Neuronal stem cell (in vitro differentiated cells): ENCODE measurements at regions not wholly inside any gene's neighbourhood (a gene's known extent, or its start where the extent isn't known, plus 50 kb on each side); places are given as distances from the start of the nearest gene placed in this dataset.

ENCODE experiments used
- DNase-seq: peaks from one replicate; pipeline ENCODE4 v3.0.0-alpha.2; 2013; ENCODE audit warnings: low spot score
- H2AFZ ChIP-seq: one replicate; pipeline ENCODE4 v1.6.1; 2013; ENCODE audit warnings: mild to moderate bottlenecking, low read length, inconsistent platforms
- H2AK5ac ChIP-seq: 2 replicates; pipeline ENCODE4 v1.6.1; 2013; ENCODE audit warnings: low read depth, mild to moderate bottlenecking, inconsistent platforms, low read length, moderate library complexity, mixed read lengths
- H2BK120ac ChIP-seq: 2 replicates; pipeline ENCODE4 v1.6.1; 2013; ENCODE audit warnings: low read depth, mild to moderate bottlenecking, inconsistent platforms, low read length, moderate library complexity, mixed read lengths
- H2BK12ac ChIP-seq: one replicate; pipeline ENCODE4 v1.6.1; 2013; ENCODE audit warnings: low read length, inconsistent platforms
- H2BK15ac ChIP-seq: 2 replicates; pipeline ENCODE4 v1.6.1; 2013; ENCODE audit warnings: mild to moderate bottlenecking, low read length, inconsistent platforms, mixed read lengths
- H2BK5ac ChIP-seq: one replicate; pipeline ENCODE4 v1.6.1; 2013; ENCODE audit warnings: inconsistent platforms, mild to moderate bottlenecking, low read length, moderate library complexity
- H3K14ac ChIP-seq: one replicate; pipeline ENCODE4 v1.6.1; 2013; ENCODE audit warnings: low read length, inconsistent platforms
- H3K18ac ChIP-seq: 2 replicates; pipeline ENCODE4 v1.6.1; 2013; ENCODE audit warnings: low read length, inconsistent platforms
- H3K23ac ChIP-seq: 2 replicates; pipeline ENCODE4 v1.6.1; 2013; ENCODE audit warnings: low read depth, mild to moderate bottlenecking, mixed read lengths, low read length, inconsistent platforms; ENCODE audit not compliant: poor library complexity
- H3K27ac ChIP-seq: replicated peaks from 3 replicates; pipeline ENCODE4 v1.5.1; 2013; ENCODE audit warnings: low read length, inconsistent platforms
- H3K27me3 ChIP-seq, 3 experiments: 2 replicates each; pipeline ENCODE4 v1.6.1; 2013; ENCODE audit warnings: low read length in 3 of 3, mild to moderate bottlenecking in 2 of 3, inconsistent platforms in 1 of 3, low read depth in 1 of 3, mixed read lengths in 1 of 3, moderate library complexity in 1 of 3; ENCODE audit not compliant: control insufficient read depth in 3 of 3, insufficient read depth in 3 of 3
- H3K36me3 ChIP-seq, 2 donors: replicated peaks in 1 of 2; 2 replicates each; pipeline ENCODE4 v1.6.1; 2013; ENCODE audit warnings: low read length in 2 of 2; ENCODE audit not compliant: control insufficient read depth in 2 of 2, insufficient read depth in 2 of 2
- H3K4ac ChIP-seq: 2 replicates; pipeline ENCODE4 v1.6.1; 2013; ENCODE audit warnings: inconsistent platforms, mild to moderate bottlenecking, low read length, moderate library complexity
- H3K4me1 ChIP-seq, 2 donors: 1 replicate in 1 of 2; 2 replicates in 1 of 2; pipeline ENCODE4 v1.6.1; 2013; ENCODE audit warnings: low read length in 2 of 2, low read depth in 1 of 2; ENCODE audit not compliant: control insufficient read depth in 2 of 2, insufficient read depth in 1 of 2
- H3K4me2 ChIP-seq: one replicate; pipeline ENCODE4 v1.6.1; 2013; ENCODE audit warnings: mild to moderate bottlenecking, low read length, inconsistent platforms; ENCODE audit not compliant: insufficient read depth, poor library complexity, severe bottlenecking
- H3K4me3 ChIP-seq, 2 donors: 2 replicates each; pipeline ENCODE4 v1.5.1; 2013; ENCODE audit warnings: low read length in 2 of 2, mild to moderate bottlenecking in 2 of 2, inconsistent platforms in 1 of 2, moderate library complexity in 1 of 2
- H3K79me1 ChIP-seq: one replicate; pipeline ENCODE4 v1.6.1; 2013; ENCODE audit warnings: low read depth, mild to moderate bottlenecking, inconsistent platforms, low read length, moderate library complexity
- H3K9ac ChIP-seq: one replicate; pipeline ENCODE4 v1.6.1; 2013; ENCODE audit warnings: mild to moderate bottlenecking, low read depth, low read length, inconsistent platforms; ENCODE audit not compliant: poor library complexity
- H3K9me3 ChIP-seq, 2 donors: replicated peaks in 1 of 2; 2 replicates each; pipeline versions ENCODE3 to v1.6.1; 2013; ENCODE audit warnings: low read length in 2 of 2, mild to moderate bottlenecking in 2 of 2, inconsistent platforms in 1 of 2, low read depth in 1 of 2, mixed read lengths in 1 of 2, moderate library complexity in 1 of 2; ENCODE audit not compliant: control insufficient read depth in 2 of 2, insufficient read depth in 1 of 2
- H4K8ac ChIP-seq: one replicate; pipeline ENCODE4 v1.6.1; 2013; ENCODE audit warnings: low read depth, mild to moderate bottlenecking, inconsistent platforms, low read length, moderate library complexity
- H4K91ac ChIP-seq: one replicate; pipeline ENCODE4 v1.6.1; 2013; ENCODE audit warnings: low read length, low read depth, mild to moderate bottlenecking, inconsistent platforms; ENCODE audit not compliant: poor library complexity
- WGBS, 2 donors: extraction: QIAGEN DNeasy Blood & Tissue Kit; methylation state at CpG; one replicate each; pipeline ENCODE4 v1.1.7; 2013; ENCODE audit warnings: missing lambda C conversion rate in 2 of 2, mixed read lengths in 1 of 2; ENCODE audit not compliant: insufficient read length in 2 of 2, insufficient replicate concordance in 1 of 2; ENCODE audit errors: extremely low coverage in 2 of 2; 5-methylcytosine and 5-hydroxymethylcytosine counted together

DNA sequence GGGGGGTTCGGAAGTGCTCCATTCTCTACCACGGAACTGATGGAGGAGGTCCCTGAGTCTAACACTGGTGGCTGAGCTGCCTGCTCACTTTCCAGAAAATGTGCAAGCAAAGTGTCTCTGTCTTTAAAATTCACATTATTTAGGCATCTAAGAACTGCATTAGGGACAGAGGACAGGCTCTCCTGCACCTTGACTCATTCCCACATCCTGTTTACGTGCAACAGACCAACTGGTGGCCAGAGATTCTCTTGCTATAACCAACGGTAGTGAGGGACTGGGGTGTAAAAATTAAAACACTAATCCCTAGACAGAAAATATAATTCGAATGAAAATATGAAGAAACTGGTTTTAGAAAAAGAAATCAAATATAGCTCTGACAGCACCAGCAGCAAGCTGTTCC, 320.9 kb downstream of the IRX2 start:
- no peak overlapping the region for H3K9ac ChIP-seq
- no peak overlapping the region for H3K14ac ChIP-seq
- peaks cover 2 to 13% of the 10 kb centered on the region in 2 donors for H3K4me1 ChIP-seq
- no peak overlapping the region for H2AFZ ChIP-seq
- no peaks in the 10 kb centered on the region for H3K36me3 ChIP-seq
- no peak overlapping the region for H3K4ac ChIP-seq
- H3K4me3 ChIP-seq, result no peak overlapping the region
- DNase-seq, result no peak
- no peak overlapping the region for H3K18ac ChIP-seq
- H4K8ac ChIP-seq, result no peak overlapping the region
- H2BK120ac ChIP-seq, result no peak overlapping the region
- no peak overlapping the region for H2BK5ac ChIP-seq
- no peak overlapping the region for H2BK12ac ChIP-seq
- H3K79me1 ChIP-seq, result no peaks in the 10 kb centered on the region
- WGBS, 2 donors, result no CpG with 5 or more reads among the region's 5 CpGs
- no peak overlapping the region for H3K4me2 ChIP-seq
- H3K27ac ChIP-seq, result no peak overlapping the region
- no peak overlapping the region for H2AK5ac ChIP-seq
- H3K27me3 ChIP-seq, result no peaks in the 10 kb centered on the region
- H2BK15ac ChIP-seq, result no peak overlapping the region
- no peak overlapping the region for H4K91ac ChIP-seq
- no peak overlapping the region for H3K23ac ChIP-seq
- peaks cover 4 to 19% of the 10 kb centered on the region in 2 donors for H3K9me3 ChIP-seq

DNA sequence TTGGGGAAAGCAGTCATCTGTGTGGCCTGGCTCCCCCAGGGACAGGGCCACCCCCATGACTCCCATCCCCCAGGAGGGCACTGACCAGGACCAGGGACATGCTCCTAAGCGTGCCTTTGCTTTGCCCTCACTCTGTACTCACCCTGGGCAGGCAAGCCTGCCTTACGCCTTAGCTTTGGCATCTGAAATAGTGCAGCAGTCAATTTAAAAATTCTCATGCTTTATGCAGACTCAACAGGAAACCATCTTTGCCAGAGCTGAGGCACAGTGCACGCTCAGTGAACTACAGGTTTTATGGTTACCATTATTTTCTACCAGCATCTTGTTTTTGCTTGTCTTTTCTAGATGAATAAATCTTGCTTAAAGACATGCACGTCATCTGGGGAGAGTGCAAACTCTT, 323.5 kb downstream of the IRX2 start:
- H3K36me3 ChIP-seq, result no peaks in the 10 kb centered on the region
- no peak overlapping the region for H2AK5ac ChIP-seq
- no peak overlapping the region for H3K4ac ChIP-seq
- H2BK12ac ChIP-seq, result no peak overlapping the region
- H3K9me3 ChIP-seq, result peaks cover 6 to 30% of the 10 kb centered on the region in 2 donors
- H3K27me3 ChIP-seq, result no peaks in the 10 kb centered on the region
- H3K79me1 ChIP-seq, result no peaks in the 10 kb centered on the region
- H3K18ac ChIP-seq, result no peak overlapping the region
- no peak overlapping the region for H2BK5ac ChIP-seq
- H3K23ac ChIP-seq, result no peak overlapping the region
- no peak overlapping the region for H3K9ac ChIP-seq
- no peak overlapping the region for H3K4me2 ChIP-seq
- H3K4me3 ChIP-seq, result no peak overlapping the region
- H4K91ac ChIP-seq, result no peak overlapping the region
- no peak overlapping the region for H3K14ac ChIP-seq
- H3K27ac ChIP-seq, result no peak overlapping the region
- no CpG with 5 or more reads among the region's 4 CpGs for WGBS, 2 donors
- H2BK120ac ChIP-seq, result no peak overlapping the region
- H4K8ac ChIP-seq, result no peak overlapping the region
- H2AFZ ChIP-seq, result peak overlapping the region; percentile 41
- no peak for DNase-seq
- peaks cover 2 to 12% of the 10 kb centered on the region in 2 donors for H3K4me1 ChIP-seq
- H2BK15ac ChIP-seq, result no peak overlapping the region

DNA sequence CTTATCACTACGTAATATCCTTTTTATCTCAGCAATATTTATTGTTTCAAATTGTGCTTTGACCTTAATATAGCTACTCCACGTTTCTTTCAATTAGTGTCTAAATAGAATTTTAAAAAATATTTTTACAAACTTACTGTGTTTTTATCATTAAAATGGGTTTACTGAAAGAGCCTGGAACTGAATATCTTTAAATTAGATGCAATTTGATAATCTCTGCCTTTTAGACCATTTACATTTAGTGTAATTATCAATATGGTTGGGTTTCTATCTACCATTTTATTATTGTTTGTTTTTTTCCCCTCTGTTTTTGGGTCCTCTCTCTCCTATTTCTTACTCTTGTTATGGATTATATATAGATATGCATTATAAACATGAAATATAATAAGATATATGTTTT, 327.8 kb downstream of the IRX2 start:
- no peaks in the 10 kb centered on the region for H3K36me3 ChIP-seq
- peaks cover 3 to 21% of the 10 kb centered on the region in 2 donors for H3K9me3 ChIP-seq
- H3K23ac ChIP-seq, result no peak overlapping the region
- H2BK15ac ChIP-seq, result no peak overlapping the region
- no peak overlapping the region for H2AK5ac ChIP-seq
- H4K91ac ChIP-seq, result no peak overlapping the region
- DNase-seq, result no peak
- H4K8ac ChIP-seq, result no peak overlapping the region
- no peak overlapping the region for H3K27ac ChIP-seq
- H2AFZ ChIP-seq, result no peak overlapping the region
- H3K9ac ChIP-seq, result no peak overlapping the region
- no peak overlapping the region for H3K4ac ChIP-seq
- H3K18ac ChIP-seq, result no peak overlapping the region
- no peak overlapping the region for H2BK12ac ChIP-seq
- no peaks in the 10 kb centered on the region for H3K79me1 ChIP-seq
- H3K4me2 ChIP-seq, result no peak overlapping the region
- no peaks in the 10 kb centered on the region for H3K27me3 ChIP-seq
- H3K14ac ChIP-seq, result no peak overlapping the region
- no CpG with 5 or more reads among the region's 2 CpGs for WGBS, 2 donors
- H2BK120ac ChIP-seq, result no peak overlapping the region
- no peaks in the 10 kb centered on the region for H3K4me1 ChIP-seq
- no peak overlapping the region for H3K4me3 ChIP-seq
- no peak overlapping the region for H2BK5ac ChIP-seq

DNA sequence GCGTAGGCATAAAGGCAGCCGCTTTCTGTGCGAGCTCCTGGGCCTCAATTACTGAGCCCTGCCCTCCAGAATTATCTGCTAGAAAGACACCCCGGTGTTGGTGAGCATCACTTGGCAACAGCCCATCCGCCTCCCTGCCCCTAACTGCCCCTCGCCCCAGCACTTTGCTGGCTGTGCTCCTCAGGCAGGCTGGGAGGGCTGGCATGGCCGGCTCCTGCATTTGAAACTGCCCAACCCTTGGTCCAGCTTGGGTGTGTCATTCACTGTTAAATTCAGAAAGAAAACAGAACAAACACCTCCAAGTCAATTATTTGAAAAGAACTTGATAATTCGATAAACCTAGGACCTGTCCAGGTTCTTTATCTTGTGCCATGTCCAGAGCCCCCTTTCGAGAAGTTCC, 334.2 kb downstream of the IRX2 start:
- Histone ChIP-seq H3K18ac (no peak overlapping the region), H3K36me3 (no peaks in the 10 kb centered on the region), H3K14ac (no peak overlapping the region), H2BK120ac (no peak overlapping the region), H3K4me2 (no peak overlapping the region), H3K23ac (no peak overlapping the region), H2BK15ac (no peak overlapping the region), H2AFZ (no peak overlapping the region), H4K91ac (no peak overlapping the region), H2AK5ac (no peak overlapping the region), H3K4me3 (no peak overlapping the region), H4K8ac (no peak overlapping the region), H2BK12ac (no peak overlapping the region), H3K4ac (no peak overlapping the region), H3K27ac (no peak overlapping the region), H2BK5ac (no peak overlapping the region), H3K9ac (no peak overlapping the region), H3K4me1 (no peaks in the 10 kb centered on the region), H3K9me3 (peaks cover 2 to 11% of the 10 kb centered on the region in 2 donors), H3K79me1 (no peaks in the 10 kb centered on the region), H3K27me3 (no peaks in the 10 kb centered on the region)
- no peak for DNase-seq
- WGBS, 2 donors, result no CpG with 5 or more reads among the region's 9 CpGs
